Gastrocnemius medialis (tissue), 4 donors: ENCODE measurements at regions not wholly inside any gene's neighbourhood (a gene's known extent, or its start where the extent isn't known, plus 50 kb on each side); places are given as distances from the start of the nearest gene placed in this dataset.

ENCODE experiments used
- POLR2A ChIP-seq, 2 donors: fragments of 450-650 bp; IDR thresholded peaks; one replicate each; pipeline ENCODE4 v1.6.1; 2017; ENCODE audit warnings: antibody characterized with exemption in 2 of 2, mild to moderate bottlenecking in 2 of 2, moderate library complexity in 2 of 2
- TF ChIP-seq, protein P1 (sequence below), 5 experiments: fragments of 450-650 bp in 3 of 5; fragments of 200-600 bp in 2 of 5; sonication (generic) in 2 of 5; IDR thresholded peaks in 4 of 5; conservative IDR thresholded peaks in 1 of 5; 1 replicate in 4 of 5; 2 replicates in 1 of 5; pipeline ENCODE4 v1.5.1; 2016 to 2019; ENCODE audit warnings: antibody characterized with exemption in 5 of 5, mild to moderate bottlenecking in 3 of 5, moderate library complexity in 3 of 5

DNA sequence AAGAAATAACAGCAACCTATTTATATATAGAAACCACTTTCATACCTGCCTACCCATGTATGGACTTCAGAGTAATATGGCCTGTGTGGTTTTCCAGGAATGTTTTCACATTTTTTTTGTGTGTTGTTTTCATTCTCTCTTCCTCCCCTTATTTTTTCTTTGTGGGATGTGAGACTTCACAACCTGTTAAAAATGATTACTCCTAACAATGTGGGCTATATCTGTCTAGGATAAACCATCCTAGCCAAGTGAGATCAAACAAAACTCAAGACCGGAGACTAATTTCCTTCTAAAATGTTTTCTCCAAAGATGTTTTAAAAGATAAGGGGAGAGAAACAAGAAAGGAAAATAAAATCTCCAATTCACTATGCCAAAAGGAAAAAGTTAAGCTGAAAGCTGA, 106.1 kb upstream of the DIPK2B start:
- TF ChIP-seq, protein P1, sequence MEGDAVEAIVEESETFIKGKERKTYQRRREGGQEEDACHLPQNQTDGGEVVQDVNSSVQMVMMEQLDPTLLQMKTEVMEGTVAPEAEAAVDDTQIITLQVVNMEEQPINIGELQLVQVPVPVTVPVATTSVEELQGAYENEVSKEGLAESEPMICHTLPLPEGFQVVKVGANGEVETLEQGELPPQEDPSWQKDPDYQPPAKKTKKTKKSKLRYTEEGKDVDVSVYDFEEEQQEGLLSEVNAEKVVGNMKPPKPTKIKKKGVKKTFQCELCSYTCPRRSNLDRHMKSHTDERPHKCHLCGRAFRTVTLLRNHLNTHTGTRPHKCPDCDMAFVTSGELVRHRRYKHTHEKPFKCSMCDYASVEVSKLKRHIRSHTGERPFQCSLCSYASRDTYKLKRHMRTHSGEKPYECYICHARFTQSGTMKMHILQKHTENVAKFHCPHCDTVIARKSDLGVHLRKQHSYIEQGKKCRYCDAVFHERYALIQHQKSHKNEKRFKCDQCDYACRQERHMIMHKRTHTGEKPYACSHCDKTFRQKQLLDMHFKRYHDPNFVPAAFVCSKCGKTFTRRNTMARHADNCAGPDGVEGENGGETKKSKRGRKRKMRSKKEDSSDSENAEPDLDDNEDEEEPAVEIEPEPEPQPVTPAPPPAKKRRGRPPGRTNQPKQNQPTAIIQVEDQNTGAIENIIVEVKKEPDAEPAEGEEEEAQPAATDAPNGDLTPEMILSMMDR (IDR thresholded peaks at IDR 0.05 in 4 of 5, conservative IDR thresholded peaks at IDR 0.05 in 1 of 5): no peak
- no peak for TF ChIP-seq POLR2A (IDR thresholded peaks at IDR 0.05)
